Aorta (tissue), 5 donors: ENCODE measurements at regions not wholly inside any gene's neighbourhood (a gene's known extent, or its start where the extent isn't known, plus 50 kb on each side); places are given as distances from the start of the nearest gene placed in this dataset.
"Not testable (repeated sequence)": the region's sequence is repeated elsewhere in the genome, so short reads cannot be mapped to it uniquely, and the experiment has no call there.

Experiments
- ATAC-seq: fragments of 200-7000 bp; cut with Tn5 transposase; one replicate; pipeline ENCODE4 v1.9.1; 2022; ENCODE audit warnings: moderate library complexity; ENCODE audit not compliant: low FRiP score
- DNase-seq, 2 donors: peaks; one replicate each; pipeline ENCODE4 v3.0.0-alpha.2; 2020
- H3K27ac ChIP-seq, 2 donors: one replicate each; pipeline ENCODE4 v1.5.1; 2013; ENCODE audit warnings: low read length in 2 of 2, mild to moderate bottlenecking in 2 of 2, moderate library complexity in 2 of 2, control low read depth in 1 of 2, inconsistent platforms in 1 of 2, low read depth in 1 of 2
- H3K27me3 ChIP-seq, 2 donors: one replicate each; pipeline ENCODE4 v1.6.1; 2013; ENCODE audit warnings: control low read depth in 1 of 2, low read length in 1 of 2, mild to moderate bottlenecking in 1 of 2, moderate library complexity in 1 of 2; ENCODE audit not compliant: insufficient read depth in 2 of 2, control insufficient read depth in 1 of 2
- H3K36me3 ChIP-seq, 2 donors: one replicate each; pipeline ENCODE4 v1.6.1; 2013; ENCODE audit warnings: control low read depth in 1 of 2, low read length in 1 of 2, mild to moderate bottlenecking in 1 of 2; ENCODE audit not compliant: insufficient read depth in 2 of 2, control insufficient read depth in 1 of 2
- H3K4me1 ChIP-seq, 2 donors: one replicate each; pipeline ENCODE4 v1.6.1; 2013; ENCODE audit warnings: low read length in 2 of 2, control low read depth in 1 of 2, mild to moderate bottlenecking in 1 of 2, moderate library complexity in 1 of 2; ENCODE audit not compliant: insufficient read depth in 2 of 2, control insufficient read depth in 1 of 2
- H3K4me3 ChIP-seq, 2 donors: one replicate each; pipeline ENCODE4 v1.5.1; 2013; ENCODE audit warnings: low read length in 2 of 2, control low read depth in 1 of 2, mild to moderate bottlenecking in 1 of 2
- H3K9me3 ChIP-seq: one replicate; pipeline ENCODE4 v1.6.1; 2013; ENCODE audit warnings: mild to moderate bottlenecking, low read length; ENCODE audit not compliant: control insufficient read depth
- WGBS, 2 donors: extraction: QIAGEN DNeasy Blood & Tissue Kit; methylation state at CpG; one replicate each; pipeline ENCODE4 v1.1.7; 2013; 5-methylcytosine and 5-hydroxymethylcytosine counted together
- intact Hi-C, 2 donors: fragments of 100-400 bp; cut with DNase I; formaldehyde crosslinking; loops; one replicate each; pipeline versions ENCODE4 v1.14.2 to v1.15.0; 2022
- donor health status: healthy with polysubstance abuse.
- donor health status: Bipolar disorder and iron deficiency.
- donor health status: DM: no; HTN: no; CAD: no.
- donor health status: DM: no; HTN: no; CAD: no.
- donor health status: DM: yes; HTN: yes; CAD: no.

DNA sequence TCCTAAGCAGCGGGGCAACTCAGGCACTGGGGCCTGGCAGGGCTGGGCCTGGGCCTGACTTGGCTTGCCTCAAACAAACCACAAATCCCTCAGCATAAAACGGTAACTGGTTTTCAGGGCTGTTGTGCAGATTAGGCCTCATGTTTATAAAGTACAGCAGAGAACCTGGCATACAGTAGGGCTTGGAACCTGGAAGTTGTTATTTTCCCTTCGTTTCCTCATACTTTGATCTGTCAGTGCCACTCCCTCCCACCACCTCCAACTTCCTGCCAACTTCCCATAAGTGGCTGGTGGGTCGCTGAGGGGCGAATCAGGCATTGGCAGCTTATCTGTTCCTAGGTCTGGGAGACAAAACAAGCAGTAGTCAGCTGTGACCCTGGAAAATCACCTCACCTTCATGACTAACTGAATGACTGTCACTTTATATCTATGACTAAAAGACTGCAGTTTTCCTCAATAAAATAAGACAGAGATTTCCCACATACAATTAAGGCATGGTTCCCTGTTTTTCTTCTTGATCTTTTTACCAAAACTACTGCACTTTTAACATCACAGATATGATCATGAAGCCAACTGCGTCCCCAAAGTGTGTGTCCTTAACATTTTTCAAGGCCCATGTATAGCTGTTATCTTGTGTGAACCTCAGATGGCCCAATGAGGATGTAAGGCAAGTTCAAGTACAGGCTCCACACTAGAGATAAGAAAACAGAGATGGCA lies 94.5 kb downstream of the TRIM69 start:
- H3K4me3 ChIP-seq, H3K4me1 ChIP-seq, ATAC-seq, H3K36me3 ChIP-seq, H3K27ac ChIP-seq, DNase-seq, H3K9me3 ChIP-seq, H3K27me3 ChIP-seq, intact Hi-C loops: not testable (repeated sequence)
- WGBS, 2 donors, result 75 to 78% methylated on average over 5 of the region's 6 CpGs

DNA sequence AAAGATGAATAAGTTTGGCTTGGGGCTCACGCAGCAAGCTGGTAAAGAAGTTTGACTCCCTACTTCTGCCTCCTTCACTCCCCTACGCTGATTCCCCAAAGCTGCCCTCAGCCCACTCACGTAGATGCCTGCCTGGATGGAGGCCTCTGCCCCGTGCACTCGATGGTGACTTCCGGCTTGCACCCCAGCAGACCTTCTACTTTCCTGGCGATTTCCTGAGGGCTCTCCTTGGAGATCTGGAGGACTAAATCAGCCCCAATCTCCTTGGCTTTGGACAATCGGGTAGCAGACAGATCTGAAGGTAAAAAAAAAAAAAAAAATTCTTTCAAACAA lies 95.0 kb downstream of the TRIM69 start:
- H3K27ac ChIP-seq, DNase-seq, H3K4me3 ChIP-seq, H3K9me3 ChIP-seq, H3K4me1 ChIP-seq, ATAC-seq, H3K36me3 ChIP-seq, intact Hi-C loops, H3K27me3 ChIP-seq: not testable (repeated sequence)
- 90 to 93% methylated on average over 8 of the region's 8 CpGs for WGBS, 2 donors

- H3K27me3 ChIP-seq, H3K9me3 ChIP-seq, H3K27ac ChIP-seq, H3K4me1 ChIP-seq, H3K36me3 ChIP-seq, intact Hi-C loops, DNase-seq, H3K4me3 ChIP-seq, ATAC-seq: not testable (repeated sequence)
- WGBS, 2 donors, result 82 to 85% methylated on average over 5 of the region's 5 CpGs
These were observed 95.8 kb downstream of the TRIM69 start for GRCh38 chr15:44832133-44832532.

- not testable (repeated sequence) for ATAC-seq
- 90 to 92% methylated on average over 5 of the region's 5 CpGs for WGBS, 2 donors
These were observed 96.8 kb downstream of the TRIM69 start for GRCh38 chr15:44833081-44833480.

DNA sequence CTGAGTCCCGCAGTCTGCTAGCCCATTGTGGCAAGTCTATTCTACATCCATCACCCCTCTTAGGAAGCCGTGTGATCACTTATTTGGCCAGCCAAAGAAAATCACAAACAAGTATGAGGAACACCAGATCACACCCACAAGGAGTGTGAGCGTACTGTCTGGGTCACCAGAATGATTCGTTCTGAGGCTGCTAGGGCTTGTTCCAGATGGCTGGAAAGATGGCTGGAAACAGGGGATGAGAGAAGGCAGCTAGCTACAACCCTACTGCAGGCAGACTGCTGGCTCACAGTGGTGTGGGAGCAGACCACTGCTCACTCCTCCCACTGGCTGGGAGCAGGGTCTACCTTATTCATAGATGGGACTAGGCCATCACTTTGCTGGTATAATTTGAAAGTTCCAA lies 97.4 kb downstream of the TRIM69 start:
- H3K36me3 ChIP-seq, H3K9me3 ChIP-seq, H3K27ac ChIP-seq, ATAC-seq, H3K4me1 ChIP-seq, H3K27me3 ChIP-seq, DNase-seq, intact Hi-C loops, H3K4me3 ChIP-seq: not testable (repeated sequence)
- WGBS, 2 donors, result 67 to 82% methylated on average over 2 to 3 of the region's 4 CpGs

More at GRCh38 chr15:44833081-44833480, 96.8 kb downstream of the TRIM69 start:
- H3K4me1 ChIP-seq, H3K27ac ChIP-seq, H3K36me3 ChIP-seq, intact Hi-C loops, DNase-seq, H3K27me3 ChIP-seq, H3K9me3 ChIP-seq, H3K4me3 ChIP-seq: not testable (repeated sequence)

DNA sequence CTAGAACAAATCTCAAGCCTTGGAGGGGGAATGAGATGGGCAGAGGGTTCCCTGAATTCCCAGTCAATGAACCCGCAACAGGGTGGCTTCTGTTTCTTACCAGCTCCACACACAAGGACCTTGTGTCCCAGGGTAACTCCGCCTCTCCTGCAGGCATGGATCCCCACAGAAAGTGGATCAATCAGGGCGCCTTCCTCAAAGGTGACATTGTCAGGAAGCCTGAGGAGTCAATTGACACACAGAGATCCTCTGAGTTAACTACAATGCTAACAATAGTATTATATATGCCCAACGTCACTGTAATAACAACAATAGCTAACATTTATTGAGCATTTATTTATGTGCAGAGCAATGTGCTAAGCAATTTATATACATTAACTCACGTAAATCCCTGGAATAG lies 98.8 kb downstream of the TRIM69 start:
- H3K4me3 ChIP-seq, intact Hi-C loops, H3K27ac ChIP-seq, H3K27me3 ChIP-seq, DNase-seq, H3K4me1 ChIP-seq, H3K9me3 ChIP-seq, ATAC-seq, H3K36me3 ChIP-seq: not testable (repeated sequence)
- 87 to 89% methylated on average over 4 of the region's 5 CpGs for WGBS, 2 donors

DNA sequence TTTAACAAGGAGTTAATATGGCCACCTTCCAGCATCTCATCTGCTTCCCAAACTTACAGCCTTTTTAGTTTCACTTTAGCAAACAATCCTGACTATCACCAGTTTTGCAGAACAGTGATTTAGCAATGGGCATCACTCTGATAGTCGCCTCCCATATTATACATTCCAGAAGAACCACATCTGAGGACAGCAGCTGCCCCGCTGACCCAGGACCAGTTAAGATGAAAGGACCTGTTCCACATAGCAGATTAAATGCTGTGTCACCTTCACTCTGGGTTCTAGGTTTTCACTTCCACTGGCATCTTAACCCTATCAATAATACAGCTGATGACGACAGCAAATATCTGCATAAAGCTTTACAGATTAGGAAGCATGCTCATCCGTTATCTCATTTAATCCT lies 99.8 kb downstream of the TRIM69 start:
- Histone ChIP-seq H3K4me3 (no peak overlapping the region), H3K27me3 (no peaks in the 10 kb centered on the region), H3K36me3 (no peaks in the 10 kb centered on the region), H3K4me1 (no peaks in the 10 kb centered on the region), H3K27ac (no peak overlapping the region), H3K9me3 (no peaks in the 10 kb centered on the region)
- intact Hi-C loops, result no loop called here
- no peak for ATAC-seq
- 93 to 94% methylated on average over 4 of the region's 4 CpGs for WGBS, 2 donors
- DNase-seq, result no peak

DNA sequence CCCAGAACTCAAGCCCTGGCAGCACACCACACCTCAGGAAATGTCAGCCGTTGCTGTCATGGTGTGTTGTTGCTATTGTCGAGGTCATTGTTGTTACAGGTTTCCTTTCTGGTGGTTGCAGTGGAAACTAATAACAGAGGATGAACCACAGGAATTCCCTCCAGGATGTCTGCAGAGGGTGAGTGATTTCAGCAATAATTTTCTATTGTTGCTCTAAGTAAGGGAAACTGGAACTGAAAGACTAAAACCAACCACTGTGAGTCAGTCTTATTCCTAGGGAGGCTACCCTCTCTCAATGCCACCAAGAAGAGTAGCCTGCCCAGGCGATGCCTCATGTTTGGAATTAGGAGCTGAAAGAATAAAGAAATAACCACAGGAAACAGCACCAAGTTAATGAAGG lies 102.6 kb downstream of the TRIM69 start:
- H3K36me3 ChIP-seq, H3K9me3 ChIP-seq, H3K4me3 ChIP-seq, intact Hi-C loops, ATAC-seq, H3K4me1 ChIP-seq, H3K27ac ChIP-seq, DNase-seq, H3K27me3 ChIP-seq: not testable (repeated sequence)
- WGBS, 2 donors, result 44 to 53% methylated on average over 3 of the region's 3 CpGs

DNA sequence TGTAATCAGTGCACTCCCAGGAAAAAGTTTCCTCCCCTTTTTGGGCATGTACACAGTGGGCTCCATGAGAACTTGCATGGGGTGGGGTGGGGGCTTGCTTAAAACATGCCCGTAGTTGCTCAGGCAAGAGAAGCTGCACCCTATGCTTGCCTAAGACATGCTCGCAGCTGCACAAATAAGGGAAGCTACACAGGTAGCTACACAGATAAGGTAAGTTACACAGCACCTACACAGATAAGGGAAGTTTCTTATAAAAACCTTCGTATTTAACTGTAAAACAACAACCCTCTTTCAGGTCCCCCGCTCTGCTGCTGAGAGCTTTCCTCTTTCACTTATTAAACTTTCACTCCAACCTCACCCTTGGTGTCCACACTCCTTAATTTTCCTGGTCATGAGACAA lies 105.4 kb downstream of the TRIM69 start:
- intact Hi-C loops, ATAC-seq, DNase-seq, H3K36me3 ChIP-seq, H3K4me3 ChIP-seq, H3K4me1 ChIP-seq, H3K27me3 ChIP-seq, H3K9me3 ChIP-seq, H3K27ac ChIP-seq: not testable (repeated sequence)
- 74 to 82% methylated on average over 4 of the region's 4 CpGs for WGBS, 2 donors
